H1 (cell line): ENCODE measurements at regions not wholly inside any gene's neighbourhood (a gene's known extent, or its start where the extent isn't known, plus 50 kb on each side); places are given as distances from the start of the nearest gene placed in this dataset.

Experiments
- CEBPB ChIP-seq: IDR thresholded peaks from 2 replicates; pipeline ENCODE4 v1.6.1; 2012; ENCODE audit warnings: low read depth, low read length
- CTCF ChIP-seq, 3 experiments: IDR thresholded peaks; 1 replicate in 2 of 3; 2 replicates in 1 of 3; pipeline versions ENCODE4 v1.5.1 to v1.6.1; 2011; ENCODE audit warnings: low read length in 3 of 3, mild to moderate bottlenecking in 3 of 3, inconsistent platforms in 2 of 3, low read depth in 1 of 3, moderate library complexity in 1 of 3; ENCODE audit not compliant: insufficient read depth in 1 of 3; ENCODE audit errors: control extremely low read depth in 1 of 3
- EP300 ChIP-seq, 2 experiments: IDR thresholded peaks; 1 replicate in 1 of 2; 2 replicates in 1 of 2; pipeline ENCODE4 v1.6.1; 2011 to 2012; ENCODE audit warnings: low read depth in 2 of 2, low read length in 2 of 2, mild to moderate bottlenecking in 2 of 2, borderline replicate concordance in 1 of 2, inconsistent platforms in 1 of 2, moderate library complexity in 1 of 2
- EZH2 ChIP-seq: fragments of 200-600 bp; sonication (generic); IDR thresholded peaks from 2 replicates; pipeline ENCODE4 v1.7.1; 2012; ENCODE audit warnings: low read depth, mild to moderate bottlenecking, moderate library complexity, low read length, inconsistent platforms; ENCODE audit not compliant: severe bottlenecking
- JUND ChIP-seq: IDR thresholded peaks from 2 replicates; pipeline ENCODE4 v1.6.1; 2011; ENCODE audit warnings: mild to moderate bottlenecking, improper control_type of control experiment, low read length
- MAX ChIP-seq: IDR thresholded peaks from 2 replicates; pipeline ENCODE4 v1.6.1; 2012; ENCODE audit warnings: inconsistent platforms
- POLR2A ChIP-seq, 2 experiments: IDR thresholded peaks; 1 replicate in 1 of 2; 2 replicates in 1 of 2; pipeline ENCODE4 v1.6.1; 2011; ENCODE audit warnings: low read depth in 2 of 2, low read length in 2 of 2, mild to moderate bottlenecking in 2 of 2; ENCODE audit errors: control extremely low read depth in 1 of 2
- POLR2AphosphoS5 ChIP-seq: IDR thresholded peaks from 2 replicates; pipeline ENCODE4 v1.6.1; 2011; ENCODE audit warnings: low read depth, low read length
- RAD21 ChIP-seq, 2 experiments: IDR thresholded peaks in 1 of 2; conservative IDR thresholded peaks in 1 of 2; 2 replicates each; pipeline ENCODE4 v1.6.1; 2011; ENCODE audit warnings: low read depth in 2 of 2, low read length in 2 of 2, improper control_type of control experiment in 1 of 2, inconsistent platforms in 1 of 2, mild to moderate bottlenecking in 1 of 2, moderate library complexity in 1 of 2
- RFX5 ChIP-seq: IDR thresholded peaks from 2 replicates; pipeline ENCODE4 v1.6.1; 2011; ENCODE audit warnings: low read depth, low read length, improper control_type of control experiment, borderline replicate concordance
- TAF1 ChIP-seq: IDR thresholded peaks from 2 replicates; pipeline ENCODE4 v1.6.1; 2011; ENCODE audit warnings: mild to moderate bottlenecking, low read depth, low read length
- YY1 ChIP-seq: IDR thresholded peaks from 2 replicates; pipeline ENCODE4 v1.6.1; 2011; ENCODE audit warnings: low read depth, mild to moderate bottlenecking, low read length

- no peak for TF ChIP-seq POLR2A (IDR thresholded peaks at IDR 0.05; ENCODE audit: control extremely low read depth in 1 of 2, low read depth in 2 of 2, low read length in 2 of 2)
- TF ChIP-seq POLR2AphosphoS5, result no peak
- no peak for TF ChIP-seq MAX
- TF ChIP-seq CEBPB, result no peak
- no peak for TF ChIP-seq TAF1
- TF ChIP-seq CTCF (IDR thresholded peaks at IDR 0.05; ENCODE audit: control extremely low read depth in 1 of 3, insufficient read depth in 1 of 3, low read depth in 1 of 3, low read length in 3 of 3), result no peak
- TF ChIP-seq EP300 (IDR thresholded peaks at IDR 0.05; ENCODE audit: borderline replicate concordance in 1 of 2, low read depth in 2 of 2, low read length in 2 of 2), result no peak
- TF ChIP-seq RFX5, result no peak
- no peak for TF ChIP-seq YY1
- TF ChIP-seq JUND, result no peak
- TF ChIP-seq EZH2, result no peak
- no peak for TF ChIP-seq RAD21 (IDR thresholded peaks at IDR 0.05 in 1 of 2, conservative IDR thresholded peaks at IDR 0.05 in 1 of 2; ENCODE audit: low read depth in 2 of 2, low read length in 2 of 2)
Observed at GRCh38 chr5:87877495-87877894, 391.1 kb downstream of the TMEM161B start.
